Superior temporal gyrus (tissue), 1 donor: ENCODE measurements at regions not wholly inside any gene's neighbourhood (a gene's known extent, or its start where the extent isn't known, plus 50 kb on each side); places are given as distances from the start of the nearest gene placed in this dataset.

ENCODE experiments used
- DNase-seq: peaks from one replicate; pipeline ENCODE4 v3.0.0-alpha.2; 2016; ENCODE audit errors: extremely low spot score

- no peak for DNase-seq
Observed at GRCh38 chr2:14136030-14136429, 496.5 kb upstream of the LRATD1 start.

DNA sequence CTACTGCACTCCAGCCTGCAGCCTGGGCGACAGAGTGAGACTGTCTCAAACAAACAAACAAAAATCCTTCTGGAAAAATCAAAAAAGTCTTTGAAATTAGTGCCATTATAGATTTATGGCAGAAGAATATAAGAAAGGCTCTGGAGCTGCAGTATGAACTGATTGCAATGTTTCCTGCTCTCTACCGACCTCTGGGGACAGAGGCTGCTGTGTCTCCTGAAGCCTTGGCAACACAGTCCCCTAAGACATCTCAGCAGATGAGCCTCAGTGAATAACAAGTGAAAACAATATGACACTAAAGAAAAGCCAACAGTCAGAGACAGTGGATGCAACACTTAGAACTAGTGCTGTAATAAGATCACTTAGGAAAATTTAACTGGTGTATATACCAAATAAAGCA lies 494.9 kb upstream of the LRATD1 start:
- DNase-seq = no peak

- DNase-seq = no peak
Observed at GRCh38 chr2:14140009-14140550, 492.4 kb upstream of the LRATD1 start.

DNA sequence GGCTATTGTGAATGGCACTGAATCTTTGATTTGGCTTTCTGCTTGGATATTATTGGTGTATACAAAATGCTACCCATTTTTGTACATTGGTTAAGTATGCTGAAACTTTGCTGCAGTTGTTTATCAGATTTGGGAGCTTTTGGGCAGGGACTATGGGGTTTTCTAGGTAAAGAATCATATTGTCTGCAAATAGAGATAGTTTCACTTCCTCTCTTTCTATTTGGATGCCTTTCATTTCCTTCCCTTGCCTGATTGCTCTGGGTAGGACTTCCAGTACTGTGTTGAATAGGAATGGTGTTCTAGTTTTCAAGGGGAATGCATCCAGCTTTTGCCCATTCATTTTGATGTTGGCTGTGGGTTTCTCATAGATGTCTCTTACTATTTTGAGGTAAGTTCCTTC lies 489.1 kb upstream of the LRATD1 start:
- no peak for DNase-seq

GRCh38 chr2:14148216-14148615 lies 484.3 kb upstream of the LRATD1 start:
- DNase-seq = no peak

GRCh38 chr2:14157816-14158215 lies 474.7 kb upstream of the LRATD1 start:
- DNase-seq = no peak

GRCh38 chr2:14180333-14180732 lies 452.2 kb upstream of the LRATD1 start:
- no peak for DNase-seq

DNA sequence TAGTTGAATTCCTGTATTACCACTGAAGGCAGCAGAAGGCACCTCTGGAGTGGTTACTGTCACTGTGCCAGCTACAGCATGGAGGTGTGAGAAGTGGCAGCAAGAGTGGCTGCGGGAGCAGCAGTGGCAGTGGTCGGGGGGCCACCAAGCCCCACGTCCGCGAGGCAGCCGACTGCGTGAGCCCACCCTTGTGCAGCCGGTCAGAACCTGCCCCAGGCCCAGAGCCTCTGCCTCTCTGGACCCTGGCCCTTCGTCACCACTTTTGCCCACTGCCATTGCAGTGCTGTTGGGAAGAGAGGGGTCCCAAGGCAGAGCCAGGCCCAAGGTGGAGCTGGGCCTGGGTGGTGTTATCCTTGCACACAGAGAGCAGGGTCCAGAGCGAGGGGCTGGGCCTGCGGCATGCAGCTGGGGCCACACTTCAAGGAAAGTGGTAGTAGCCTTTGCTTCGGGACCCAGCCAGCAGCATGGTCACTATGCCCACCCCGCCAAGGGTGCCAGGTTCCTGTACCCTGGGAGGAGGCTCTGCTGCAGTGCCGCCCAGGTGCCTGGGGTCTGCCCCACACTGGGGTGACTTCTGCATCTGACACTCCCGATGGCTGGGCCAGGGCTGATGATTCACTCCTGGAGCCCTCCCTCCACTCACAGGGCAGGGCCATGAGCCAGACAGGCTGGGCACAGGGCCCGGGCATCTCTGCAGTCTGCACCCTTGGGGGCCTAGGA lies 450.1 kb upstream of the LRATD1 start:
- no peak for DNase-seq

DNA sequence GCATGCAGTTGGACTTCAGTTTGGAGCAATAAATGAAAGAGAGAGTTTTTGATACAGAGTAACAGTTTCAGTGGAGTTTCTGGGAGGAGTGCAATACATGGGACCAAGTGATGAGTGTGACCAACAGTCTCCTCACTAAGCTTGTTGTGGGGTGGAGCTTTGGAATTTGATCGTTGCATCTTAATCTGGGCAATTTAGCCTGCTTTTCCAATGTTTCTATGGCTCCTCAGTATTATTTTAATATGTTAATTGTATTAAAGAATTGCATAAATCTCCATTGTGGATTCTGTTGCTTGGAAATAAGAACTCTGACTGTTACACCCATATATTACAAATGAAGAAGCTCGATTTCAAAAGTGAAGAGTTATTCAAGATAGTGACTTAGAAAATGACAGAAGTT lies 446.6 kb upstream of the LRATD1 start:
- DNase-seq = no peak

GRCh38 chr2:14188446-14188845 lies 444.1 kb upstream of the LRATD1 start:
- DNase-seq = no peak

DNA sequence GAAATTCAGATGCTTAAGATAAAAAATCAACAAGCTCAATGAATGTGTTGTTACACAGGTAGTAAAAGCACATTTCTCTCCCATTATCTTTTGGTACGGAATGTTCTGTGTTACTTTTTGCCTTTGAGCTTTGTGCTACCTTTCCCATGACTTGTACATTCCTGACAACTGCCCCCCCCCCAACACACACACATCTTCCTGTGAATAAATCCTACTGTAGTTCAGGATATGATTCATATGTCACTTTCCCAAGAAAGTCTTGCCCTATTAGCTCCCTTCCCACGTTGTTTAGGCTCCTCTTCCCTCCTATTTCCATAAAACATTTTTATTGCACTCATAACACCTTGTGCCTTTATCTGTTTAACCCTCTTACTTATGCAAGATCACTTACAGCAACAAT lies 442.6 kb upstream of the LRATD1 start:
- no peak for DNase-seq

DNA sequence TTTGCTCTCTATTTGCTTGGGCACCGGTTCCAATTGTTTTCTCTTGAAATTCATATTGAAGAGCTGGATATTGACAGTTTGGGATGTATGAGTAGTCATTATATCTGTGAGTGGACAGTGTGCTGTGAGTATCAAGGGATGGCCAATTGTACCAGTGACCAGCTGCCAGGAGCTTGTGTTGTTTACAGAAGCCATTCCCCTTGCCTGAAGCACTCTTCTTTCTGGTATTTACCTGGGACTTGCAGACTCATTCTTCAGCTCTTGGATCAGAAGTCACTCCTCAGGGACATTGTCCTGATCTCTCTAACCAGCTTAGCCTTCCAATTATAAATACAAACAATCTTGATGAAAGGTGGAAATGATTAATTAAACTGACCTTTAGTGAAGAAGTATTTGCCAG lies 438.3 kb upstream of the LRATD1 start:
- no peak for DNase-seq

DNA sequence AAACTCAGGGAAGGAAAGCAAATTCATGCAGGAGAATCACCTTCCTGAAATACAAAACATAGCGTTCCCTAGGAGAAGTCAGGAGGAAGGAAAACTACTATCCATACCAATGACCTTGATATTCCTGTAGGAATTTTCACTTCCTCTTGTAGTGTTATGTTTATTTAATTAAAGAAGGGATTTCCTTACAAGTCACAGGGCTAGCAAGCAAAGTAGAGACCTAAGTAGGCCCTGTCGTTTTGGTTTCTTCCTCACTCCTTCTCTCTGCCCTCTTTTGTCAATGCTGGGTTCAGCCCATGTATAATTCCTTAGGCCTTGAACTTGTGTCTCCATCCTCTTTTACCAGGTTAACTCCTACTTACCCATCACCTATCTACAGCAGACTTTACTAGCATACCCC lies 435.2 kb upstream of the LRATD1 start:
- no peak for DNase-seq

GRCh38 chr2:14199040-14199439 lies 433.5 kb upstream of the LRATD1 start:
- DNase-seq = no peak

- no peak for DNase-seq
Observed at GRCh38 chr2:14219306-14219705, 413.2 kb upstream of the LRATD1 start.

- no peak for DNase-seq
Observed at GRCh38 chr2:14220101-14220500, 412.4 kb upstream of the LRATD1 start.

DNA sequence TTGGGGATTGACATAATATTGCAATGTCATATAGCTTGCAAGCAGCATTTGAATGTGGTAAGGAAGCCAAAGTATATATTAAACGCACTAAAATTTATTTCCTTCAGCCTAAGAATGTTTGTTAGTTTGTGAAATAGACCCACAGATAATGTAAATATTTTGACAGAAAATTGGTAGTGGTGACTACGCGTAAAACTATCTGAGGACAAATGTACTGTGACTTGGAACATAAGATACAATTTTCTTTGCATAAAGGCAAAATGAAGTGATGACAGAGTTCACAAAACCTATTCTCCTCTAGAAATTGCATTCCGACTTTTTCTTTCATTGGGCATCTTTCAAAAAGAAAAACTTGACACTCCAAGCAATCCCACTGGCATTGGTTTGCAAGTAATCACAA lies 411.1 kb upstream of the LRATD1 start:
- DNase-seq = no peak

GRCh38 chr2:14223576-14223975 lies 408.9 kb upstream of the LRATD1 start:
- no peak for DNase-seq

- DNase-seq = no peak
Observed at GRCh38 chr2:14231391-14231898, 401.1 kb upstream of the LRATD1 start.

DNA sequence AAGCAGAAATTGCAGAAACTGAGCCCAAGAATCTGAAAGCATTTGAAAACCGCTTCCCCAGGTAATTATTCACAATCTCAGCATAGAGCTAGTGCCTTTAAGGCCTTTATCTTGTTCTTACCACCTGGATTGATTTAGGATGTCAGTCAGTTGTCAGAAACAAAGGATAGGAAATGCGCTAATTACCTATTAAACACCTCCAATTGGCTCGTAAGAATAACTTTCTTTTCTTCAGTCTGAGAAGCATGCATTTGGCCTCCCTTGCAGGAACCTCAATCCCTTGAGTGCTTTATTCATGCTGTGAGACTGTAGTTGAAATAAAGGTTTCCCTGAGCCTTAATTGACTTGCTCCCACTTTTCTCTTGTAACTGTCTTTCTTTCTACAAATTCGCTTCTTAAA lies 400.3 kb upstream of the LRATD1 start:
- DNase-seq = no peak

DNA sequence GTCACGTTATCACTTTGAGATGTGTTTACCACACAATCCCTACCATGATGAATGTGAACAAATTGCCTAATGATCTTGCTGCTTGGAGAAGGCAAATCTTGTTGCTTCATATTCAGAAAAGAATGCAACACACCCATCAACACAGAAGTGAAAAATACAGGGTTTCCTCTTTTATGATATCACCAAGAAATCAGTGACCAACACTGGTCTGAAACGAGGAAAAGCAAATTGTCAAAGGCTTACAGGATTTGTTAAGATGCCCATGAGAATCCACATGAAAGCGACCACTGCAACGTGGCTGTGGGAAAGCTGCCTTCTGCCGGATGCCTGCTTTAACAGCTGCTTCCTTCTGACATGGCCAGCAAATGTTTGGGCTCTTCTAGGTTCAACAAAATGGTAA lies 397.6 kb upstream of the LRATD1 start:
- no peak for DNase-seq

DNA sequence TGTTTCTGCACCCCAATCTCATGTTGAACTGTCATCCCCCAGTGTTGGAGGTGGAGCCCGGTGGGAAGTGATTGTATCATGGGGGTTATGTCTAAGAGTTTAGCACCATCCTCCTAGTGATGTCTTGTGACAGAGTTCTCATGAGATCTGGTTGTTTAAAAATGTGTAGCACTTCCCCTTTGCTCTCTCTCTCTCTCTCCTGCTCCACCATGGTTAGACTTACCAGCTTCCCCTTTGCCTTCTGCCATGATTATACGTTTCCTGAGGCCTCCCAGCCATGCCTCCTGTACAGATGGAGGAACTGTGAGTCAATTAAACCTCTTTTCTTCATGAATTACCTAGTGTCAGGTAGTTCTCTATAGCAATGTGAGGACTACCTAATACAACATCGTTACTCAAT lies 396.9 kb upstream of the LRATD1 start:
- DNase-seq = no peak

DNA sequence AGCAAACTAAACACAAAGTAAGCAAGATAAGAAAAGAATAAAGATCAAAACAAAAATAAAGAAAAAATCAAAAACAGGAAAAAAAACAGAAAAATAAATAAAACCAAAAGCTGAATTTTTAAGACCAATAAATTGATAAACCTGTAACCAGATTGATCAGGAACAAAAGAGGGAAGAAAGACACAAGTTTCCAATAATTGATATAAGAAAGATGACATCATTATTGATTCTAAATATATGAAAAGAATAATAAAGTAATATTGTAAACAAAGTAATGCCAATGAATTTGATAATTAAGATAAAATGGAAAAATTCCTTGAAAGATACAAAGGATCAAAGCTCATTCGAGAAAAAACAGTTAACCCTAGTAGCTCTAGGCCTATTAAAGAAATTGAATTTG lies 394.6 kb upstream of the LRATD1 start:
- no peak for DNase-seq

- DNase-seq = no peak
Observed at GRCh38 chr2:14239605-14240004, 392.9 kb upstream of the LRATD1 start.
